GM21381 (cell line): ENCODE measurements at regions not wholly inside any gene's neighbourhood (a gene's known extent, or its start where the extent isn't known, plus 50 kb on each side); places are given as distances from the start of the nearest gene placed in this dataset.
A peak's percentile ranks its signal among the peaks of the same experiment; 100 is the strongest.

Source experiments
- ATAC-seq: cut with Tn5 transposase; IDR thresholded peaks from one replicate; pipeline ENCODE4 v1.9.1; 2021; ENCODE audit warnings: mild to moderate bottlenecking, moderate library complexity; ENCODE audit not compliant: unreplicated experiment

DNA sequence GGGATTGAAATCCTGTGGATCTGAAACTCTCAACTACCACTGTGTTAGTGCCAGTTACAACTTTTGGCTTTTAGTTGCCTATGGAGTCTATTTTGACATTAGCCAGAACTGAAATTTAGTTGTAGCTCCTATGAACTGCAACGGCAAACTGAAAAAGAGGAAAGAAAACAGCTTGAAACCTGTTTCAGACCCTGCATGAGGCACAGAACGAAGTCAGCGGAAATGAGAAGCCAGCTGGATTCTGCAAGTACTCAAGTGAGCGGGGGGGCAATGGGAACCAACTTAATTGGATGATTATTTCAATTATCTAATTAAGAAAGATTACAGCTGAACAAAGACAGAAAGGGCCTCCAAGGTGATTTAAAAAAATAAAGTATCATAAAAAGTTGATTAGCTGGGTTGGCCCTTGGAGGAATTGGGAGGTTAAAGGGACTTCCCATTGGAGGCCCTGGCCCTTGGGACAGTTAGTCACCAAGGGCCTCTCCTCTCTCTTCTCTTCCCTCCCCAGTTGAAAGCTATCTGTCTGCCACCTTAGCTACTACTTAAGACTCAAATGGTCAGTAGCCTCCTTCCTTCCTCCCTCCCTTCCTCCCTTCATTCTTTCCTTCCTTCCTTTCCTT lies 352.1 kb downstream of the SHQ1 start:
- ATAC-seq, result no peak

DNA sequence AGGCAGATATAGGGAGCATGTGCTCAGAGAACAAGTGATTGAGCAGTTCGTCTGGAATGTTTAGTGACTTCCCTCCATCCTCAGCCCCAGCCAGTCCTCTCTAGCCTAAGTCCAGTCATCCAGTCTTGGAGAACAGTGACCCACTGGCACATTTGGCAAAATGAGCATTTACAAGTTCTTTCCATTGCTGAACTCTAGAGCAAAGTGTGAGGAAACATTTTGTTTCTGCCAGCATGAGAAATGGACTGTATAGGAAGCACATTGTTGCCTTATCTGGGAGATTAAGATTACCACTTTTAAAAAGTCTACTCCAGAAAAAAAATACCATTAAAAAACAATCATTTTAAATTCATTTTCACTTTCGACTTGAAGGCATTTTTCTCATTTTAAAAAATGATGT lies 353.6 kb downstream of the SHQ1 start:
- no peak for ATAC-seq

DNA sequence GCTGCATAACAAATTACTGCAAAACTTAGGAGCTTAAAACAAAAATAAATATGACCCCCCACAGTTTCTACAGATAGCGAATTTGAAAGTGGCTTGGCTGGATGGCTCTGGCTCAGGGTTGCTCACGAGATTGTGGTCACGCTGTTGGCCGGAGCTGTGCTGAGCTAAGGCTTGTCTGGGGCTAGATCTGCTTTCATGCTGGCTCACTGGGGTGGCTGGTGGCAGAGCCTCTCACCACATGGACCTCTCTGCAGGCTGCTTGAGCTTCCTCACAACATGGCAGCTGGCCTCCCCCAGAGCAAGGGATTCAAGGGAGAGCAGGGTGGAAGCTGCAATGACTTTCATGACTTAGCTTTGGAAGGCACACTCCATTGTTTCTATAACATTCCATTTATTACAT lies 354.1 kb downstream of the SHQ1 start:
- ATAC-seq, result no peak

DNA sequence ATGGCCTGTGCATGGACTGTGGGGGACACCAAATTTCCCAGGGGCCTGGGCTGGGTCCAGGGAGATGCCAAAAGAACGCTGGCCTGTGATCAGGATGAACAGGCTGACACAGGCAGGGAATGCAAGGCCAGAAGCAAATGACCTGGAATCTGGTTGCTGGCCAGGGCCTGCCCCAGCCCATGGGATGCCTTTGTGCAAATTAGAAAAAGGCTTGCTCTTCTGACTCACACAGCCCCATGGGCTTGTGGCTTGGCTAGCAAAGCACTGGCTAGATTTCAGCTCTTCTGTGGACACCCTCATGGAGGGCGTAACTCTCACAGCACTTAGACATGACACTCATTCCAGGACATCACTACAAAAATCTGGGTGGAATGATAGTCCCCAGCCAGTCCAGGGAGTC lies 356.0 kb downstream of the SHQ1 start:
- ATAC-seq, result no peak

DNA sequence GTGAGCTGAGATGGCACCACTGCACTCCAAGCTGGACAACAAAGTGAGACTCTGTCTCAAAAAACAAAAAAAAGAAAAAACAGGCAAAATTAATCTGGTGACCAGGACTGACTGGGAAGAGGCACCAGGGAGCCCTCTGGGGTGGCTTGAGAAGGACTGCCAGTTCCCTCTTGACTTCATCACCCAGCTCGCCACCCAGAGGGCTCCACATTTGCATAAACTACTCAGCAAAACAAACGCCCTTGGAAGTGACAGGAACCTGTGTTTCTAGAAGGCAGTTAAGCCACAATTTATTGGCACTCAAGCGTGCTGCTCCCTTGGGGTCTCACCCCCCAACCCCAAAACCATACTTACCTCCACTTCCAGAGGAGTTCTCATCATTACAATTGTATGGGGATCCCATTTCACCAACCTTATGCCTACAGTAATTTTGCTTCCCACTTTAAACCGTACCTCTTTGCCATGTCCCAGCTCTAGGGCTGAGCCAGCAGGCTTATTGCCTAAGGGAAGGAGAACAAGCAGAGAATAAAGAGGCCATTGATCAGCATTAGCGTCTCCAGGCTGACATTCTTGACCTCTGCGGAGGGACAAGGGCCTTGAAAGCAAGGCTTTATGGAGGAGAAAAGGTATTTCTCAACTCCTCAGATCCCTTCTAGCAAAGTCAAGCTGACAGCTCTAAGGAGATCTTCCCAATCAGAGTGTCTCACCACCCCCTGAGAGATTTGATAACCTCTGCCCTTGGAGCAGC lies 357.4 kb downstream of the SHQ1 start:
- no peak for ATAC-seq

DNA sequence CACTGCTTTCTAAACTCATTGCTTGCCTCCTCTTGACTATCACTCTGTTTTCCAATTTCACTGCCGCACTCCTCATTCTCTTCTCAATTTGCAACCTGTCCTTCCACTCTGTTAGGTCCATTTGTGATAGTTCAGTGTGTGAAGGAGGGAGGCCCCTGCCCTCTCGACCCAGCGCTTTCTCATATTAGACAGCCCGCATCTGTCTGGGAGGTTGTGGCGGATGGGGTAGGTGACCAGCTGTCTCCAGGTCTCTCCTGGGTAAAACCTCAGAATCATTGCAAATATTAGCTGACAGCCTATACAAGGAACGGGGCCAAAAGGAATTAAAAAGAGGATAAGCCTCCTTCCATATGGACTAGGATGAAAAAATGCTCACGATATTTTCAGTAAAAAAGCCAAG lies 358.3 kb downstream of the SHQ1 start:
- ATAC-seq, result no peak

DNA sequence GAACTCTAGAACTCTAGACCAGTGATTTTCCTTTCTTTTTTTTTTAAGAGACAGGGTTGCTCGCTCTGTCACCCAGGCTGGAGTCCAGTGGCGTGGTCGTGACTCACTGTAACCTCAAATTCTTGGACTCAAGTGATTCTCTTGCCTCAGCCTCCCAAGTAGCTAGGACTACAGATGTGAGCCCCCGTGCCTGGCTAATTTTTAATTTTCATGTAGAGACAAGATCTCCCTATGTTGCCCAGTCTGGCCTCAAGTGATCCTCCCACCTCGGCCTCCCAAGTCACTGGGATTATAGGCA lies 359.6 kb downstream of the SHQ1 start:
- ATAC-seq, result no peak

DNA sequence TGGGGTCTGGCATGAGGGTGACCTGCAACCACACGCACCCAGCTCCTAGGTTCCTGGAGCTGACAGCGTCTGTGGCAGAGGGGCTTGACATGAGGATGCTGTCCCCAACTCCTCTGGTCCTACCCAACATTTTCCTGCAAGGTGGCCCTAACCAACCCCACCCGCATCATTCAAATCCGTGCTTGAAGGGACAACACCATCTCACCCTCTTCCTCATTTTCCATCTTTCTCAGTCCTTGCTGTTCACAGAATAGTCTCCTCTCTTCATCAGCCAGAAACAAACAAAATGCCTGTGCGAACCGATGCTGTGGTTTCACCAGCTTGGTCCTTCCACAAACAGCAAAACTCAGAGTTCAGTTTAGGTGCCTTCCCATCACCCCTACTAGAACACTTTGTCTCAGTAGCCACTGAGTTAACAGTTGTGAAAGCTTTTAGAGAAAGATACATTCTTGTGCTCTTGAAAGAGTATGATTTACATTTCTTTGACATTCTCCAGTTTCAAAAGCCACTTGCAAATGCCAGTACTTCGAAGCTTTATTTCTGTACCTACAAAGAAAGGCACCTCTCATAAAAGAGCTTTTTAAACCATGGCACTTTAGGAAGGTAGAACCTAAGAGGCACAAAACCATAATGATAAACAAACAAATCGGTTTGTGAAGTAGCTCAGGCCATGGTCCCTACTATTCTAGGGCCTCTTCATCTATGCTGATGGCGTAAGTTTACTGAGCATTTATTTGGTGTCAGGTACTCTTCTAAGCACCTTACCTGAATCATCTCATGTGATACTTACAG lies 360.1 kb downstream of the SHQ1 start:
- ATAC-seq, result no peak

DNA sequence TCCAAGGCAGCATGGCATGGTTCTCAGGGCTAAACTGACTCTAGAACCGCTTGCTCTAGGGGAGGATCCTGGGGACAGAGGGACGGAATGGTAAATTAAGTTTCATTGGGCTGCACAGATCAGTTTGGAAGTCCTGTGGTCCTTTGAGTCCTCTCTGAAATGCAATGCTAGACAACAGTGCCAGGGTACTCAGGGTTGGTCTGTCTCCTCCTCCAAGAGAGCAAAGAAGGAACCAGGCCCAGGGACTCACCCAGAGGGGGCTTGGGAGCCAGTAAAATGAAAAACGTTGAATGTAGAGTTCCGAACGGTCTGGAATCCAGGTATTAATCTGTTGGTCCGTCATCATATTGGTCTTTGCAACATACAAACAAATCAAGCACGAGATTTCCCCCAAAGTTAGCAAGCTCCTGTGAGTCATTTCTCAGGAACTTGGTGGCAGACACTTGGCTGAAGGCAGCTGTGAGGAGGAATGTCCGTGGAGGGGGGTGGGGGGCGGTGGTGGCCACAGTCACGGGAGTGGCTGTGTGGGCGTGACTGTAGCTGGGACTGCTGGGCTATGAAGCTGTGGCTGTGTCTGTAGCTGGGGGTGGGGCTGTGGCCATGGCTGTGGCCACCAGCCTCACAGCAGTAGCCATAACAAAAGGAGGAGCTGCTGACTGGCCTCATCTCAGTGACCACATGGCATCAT lies 361.0 kb downstream of the SHQ1 start:
- peak; percentile 42 for ATAC-seq

DNA sequence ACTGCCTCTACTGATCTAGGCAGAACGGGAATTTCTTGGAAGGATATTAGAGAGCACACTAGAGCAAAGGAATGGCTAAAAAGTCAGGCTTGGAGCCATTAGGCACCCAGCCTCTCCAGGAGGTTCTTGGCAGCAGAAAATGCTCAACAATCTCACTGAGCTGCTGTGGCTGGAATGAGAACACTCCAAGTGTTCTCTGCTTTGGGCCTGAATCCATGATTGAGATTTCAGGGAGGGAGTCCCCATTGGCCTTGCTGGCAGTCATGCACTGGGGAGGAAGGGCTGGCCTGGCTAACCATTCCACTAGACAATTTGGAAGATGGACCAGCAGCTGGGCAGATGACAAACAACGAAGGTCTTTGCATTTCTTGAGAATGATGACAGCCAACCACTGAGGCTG lies 362.6 kb downstream of the SHQ1 start:
- no peak for ATAC-seq

DNA sequence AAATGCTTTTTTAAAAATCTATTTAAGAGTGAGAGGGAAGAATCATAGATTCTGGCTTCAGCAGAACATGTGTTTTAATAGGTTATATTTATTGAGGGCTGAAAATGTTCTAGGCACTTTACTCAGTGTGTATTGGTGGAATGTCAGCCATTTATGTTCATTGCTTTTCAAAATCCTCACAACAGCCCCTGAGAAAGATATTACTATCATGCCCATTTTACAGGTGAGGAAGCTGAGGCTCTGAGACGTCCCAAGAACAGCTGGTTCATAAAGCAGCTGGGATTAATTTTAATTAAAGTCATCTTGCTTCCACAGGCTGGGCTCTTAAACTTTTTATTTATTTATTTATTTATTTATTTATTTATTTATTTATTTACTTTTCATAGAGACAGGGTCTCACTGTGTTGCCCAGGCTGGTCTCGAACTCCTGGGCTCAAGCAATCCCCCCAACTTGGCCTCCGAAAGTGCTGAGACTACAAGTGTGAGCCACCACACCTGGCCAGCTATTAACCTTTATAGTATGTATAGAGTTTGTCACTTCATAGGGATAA lies 364.6 kb downstream of the SHQ1 start:
- ATAC-seq, result no peak

DNA sequence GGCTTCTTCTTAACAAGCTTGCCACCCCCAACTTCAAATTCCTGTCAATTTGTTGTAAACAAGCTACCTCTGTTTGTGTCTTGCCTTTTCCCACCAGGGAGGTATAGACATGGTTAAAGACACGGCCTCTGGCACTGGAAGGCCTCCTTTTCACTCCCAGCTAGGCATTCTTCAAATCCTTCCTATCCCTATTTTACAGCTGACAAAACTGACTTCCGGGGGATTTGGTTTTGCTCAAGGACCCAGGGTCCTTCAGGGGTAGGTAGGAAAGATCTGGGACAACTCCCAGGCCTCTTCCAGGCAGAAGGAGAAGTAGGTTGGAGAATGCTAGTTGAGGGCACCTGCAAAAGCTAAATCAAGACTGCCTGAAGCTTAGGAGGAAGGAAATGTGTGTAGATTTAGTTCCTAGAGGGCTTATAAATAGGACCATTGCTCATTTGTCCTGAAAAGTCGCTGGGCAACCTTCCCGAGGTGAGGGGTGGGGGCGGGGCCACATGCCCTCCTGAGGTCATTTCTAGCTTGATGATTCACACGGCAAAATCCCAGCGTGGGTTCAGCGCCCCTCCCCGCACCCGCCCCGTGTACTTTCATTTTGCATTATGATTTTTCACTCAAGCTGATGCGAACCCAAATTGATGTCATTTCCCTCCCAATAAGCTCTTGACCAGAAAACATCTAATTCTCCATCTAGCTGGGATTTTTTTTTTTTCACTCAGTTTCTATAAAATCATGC lies 365.5 kb downstream of the SHQ1 start:
- peak; percentile 42 for ATAC-seq

DNA sequence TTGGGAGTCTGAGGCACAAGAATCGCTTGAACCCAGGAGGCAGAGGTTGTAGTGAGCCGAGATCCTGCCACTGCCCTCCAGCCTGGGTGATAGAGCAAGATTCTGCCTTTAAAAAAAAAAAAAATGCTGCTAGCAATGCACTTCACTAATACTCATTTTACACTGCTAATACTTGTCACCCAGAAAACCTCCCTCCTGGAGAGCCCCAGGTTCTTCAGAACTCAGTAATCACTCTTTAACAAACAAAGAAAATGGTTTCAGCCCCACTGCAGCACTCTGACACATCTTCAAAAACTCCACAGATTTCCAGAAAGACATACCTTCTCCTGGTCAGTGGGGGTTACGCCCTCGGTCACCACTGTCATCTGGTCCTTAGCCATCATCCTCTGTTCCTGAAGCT lies 366.7 kb downstream of the SHQ1 start:
- no peak for ATAC-seq

DNA sequence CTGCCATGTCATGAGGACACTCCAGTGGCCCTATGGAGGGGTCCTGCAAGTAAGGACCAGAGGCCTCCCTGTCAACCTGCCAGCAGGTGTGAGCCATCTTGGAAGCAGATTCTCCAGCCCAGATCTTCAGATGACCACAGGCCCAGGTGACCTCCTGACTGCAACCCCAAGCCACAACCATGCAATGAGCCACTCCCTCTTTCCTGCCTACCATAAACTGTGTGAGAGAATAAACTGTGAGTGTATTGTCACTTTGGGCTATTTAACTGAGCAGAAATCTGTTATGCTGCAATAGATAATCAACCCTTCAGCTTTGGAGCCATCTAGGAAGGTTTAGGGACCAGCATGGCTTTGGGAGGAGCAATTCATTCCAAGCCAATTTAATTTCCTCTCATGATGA lies 367.9 kb downstream of the SHQ1 start:
- no peak for ATAC-seq

DNA sequence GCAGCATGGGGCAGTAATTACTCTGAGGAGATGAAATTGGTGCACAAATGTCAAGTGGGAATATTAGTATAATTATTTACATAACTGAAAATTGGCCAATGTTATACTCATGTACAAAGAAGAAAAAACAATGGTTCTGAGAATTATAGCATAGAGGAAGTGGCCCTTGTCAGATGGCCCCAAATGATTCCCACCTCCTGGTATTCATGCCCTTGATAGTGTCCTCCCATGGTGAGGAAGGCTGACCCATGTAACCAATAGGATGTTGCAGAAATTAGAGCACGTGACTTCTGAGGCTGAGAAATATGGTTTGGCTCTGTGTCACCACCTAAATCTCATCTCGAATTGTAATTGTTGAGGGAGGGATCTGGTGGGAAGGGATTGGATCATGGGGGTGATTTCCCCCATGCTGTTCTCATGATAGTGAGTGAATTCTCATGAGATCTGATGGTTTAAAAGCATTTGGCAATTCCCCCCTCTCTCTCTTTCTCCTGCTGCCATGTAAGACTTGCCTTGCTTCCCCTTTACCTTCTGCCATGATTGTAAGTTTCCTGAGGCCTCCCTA lies 368.5 kb downstream of the SHQ1 start:
- no peak for ATAC-seq

DNA sequence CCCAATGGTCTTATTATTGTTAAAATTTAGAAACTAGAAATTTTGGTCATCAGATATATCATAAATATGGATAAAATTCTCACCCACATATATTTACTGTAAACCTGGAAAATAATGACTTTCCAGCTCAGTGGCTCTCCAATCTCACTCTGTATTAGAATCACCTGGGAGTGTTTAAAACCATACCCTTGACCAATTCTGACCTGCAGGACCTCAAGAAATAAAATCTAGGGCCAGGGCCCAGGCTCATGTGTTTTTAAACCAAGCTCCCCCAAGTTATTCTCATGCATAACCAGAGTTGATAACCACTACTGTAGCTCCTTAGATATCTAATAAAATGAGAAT lies 372.1 kb downstream of the SHQ1 start:
- ATAC-seq, result no peak

DNA sequence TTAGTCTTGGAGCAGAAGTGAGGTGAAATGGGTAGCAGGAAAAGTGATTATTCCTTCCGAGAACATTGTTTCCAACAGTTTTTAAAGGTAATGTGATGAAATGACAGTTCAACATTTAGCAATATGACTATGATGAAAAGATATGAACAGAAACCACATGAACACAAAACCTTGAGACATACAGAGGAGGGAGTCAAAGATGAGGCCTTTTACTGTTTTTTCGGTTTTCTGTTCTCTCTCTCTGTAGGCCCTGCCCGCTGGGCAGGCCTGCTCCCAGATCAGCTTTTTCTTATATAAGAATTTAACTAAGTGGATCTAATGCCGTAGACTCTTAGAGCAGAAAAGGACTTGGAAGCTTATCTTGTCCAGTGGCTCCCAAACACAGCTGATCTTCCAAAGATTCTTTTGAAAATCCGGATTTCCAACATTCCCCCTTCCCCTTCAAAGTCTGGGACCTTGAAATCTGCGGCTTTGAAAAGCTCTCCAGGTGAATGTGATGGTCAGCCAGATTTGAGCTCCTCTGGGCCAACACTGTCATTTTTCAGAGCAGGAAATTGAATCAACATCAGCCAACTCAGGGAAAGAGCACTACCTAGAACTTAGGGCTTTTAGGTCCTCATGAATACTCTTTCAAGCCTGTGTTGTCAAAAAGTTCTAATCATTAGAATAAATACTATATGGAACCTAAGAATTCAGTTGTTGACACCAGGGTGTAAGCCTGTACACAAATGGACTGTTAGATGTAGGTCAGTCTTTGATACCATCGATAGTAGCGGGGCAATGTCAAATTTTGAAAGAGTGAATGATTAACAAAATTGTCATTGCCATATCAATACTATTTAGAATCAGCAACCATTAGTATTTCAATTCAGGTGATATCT lies 372.7 kb downstream of the SHQ1 start:
- no peak for ATAC-seq

DNA sequence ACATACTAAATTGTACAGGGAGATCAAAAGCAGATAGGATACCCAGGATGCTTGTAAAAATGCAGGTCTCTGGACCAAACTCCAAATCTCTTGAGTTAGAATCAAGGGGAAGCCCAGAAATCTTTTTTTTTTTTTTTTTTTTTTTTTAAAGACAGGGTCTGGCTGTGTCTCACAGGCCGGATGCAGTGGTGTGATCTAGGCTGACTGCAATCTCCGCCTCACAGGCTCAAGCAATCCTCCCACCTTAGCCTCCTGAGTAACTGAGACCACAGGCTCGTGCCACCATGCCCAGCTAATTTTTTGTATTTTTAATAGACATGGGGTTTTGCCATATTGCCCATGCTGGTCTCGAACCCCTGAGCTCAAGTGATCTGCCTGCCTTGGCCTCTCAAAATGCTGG lies 373.5 kb downstream of the SHQ1 start:
- ATAC-seq, result no peak

DNA sequence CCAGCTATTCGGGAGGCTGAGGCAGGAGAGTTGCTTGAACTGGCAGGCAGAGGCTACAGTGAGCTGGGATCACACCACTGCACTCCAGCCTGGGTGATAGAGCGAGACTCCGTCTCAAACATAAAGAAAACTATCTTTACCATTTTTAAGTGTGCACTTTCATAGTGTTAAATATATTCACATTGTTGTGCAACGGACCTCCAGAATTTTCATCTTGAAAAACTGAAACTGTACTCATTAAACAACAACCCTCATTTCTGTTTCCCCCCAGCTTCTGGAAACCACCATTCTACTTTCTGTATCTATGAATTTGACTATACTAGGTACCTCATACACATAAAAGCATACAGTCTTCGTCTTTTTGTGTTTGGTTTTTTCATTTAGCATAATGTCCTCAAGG lies 375.1 kb downstream of the SHQ1 start:
- peak; percentile 80 for ATAC-seq
